ENCODE measurements at regions not wholly inside any gene's neighbourhood (a gene's known extent, or its start where the extent isn't known, plus 50 kb on each side); places are given as distances from the start of the nearest gene placed in this dataset.

- no peak for TF ChIP-seq USF2 (CRISPR knock-in tag; IDR thresholded peaks at IDR 0.05)
- TF ChIP-seq CTCF (IDR thresholded peaks at IDR 0.05), result no peak
- no peak for TF ChIP-seq ZNF121 (CRISPR knock-in tag; IDR thresholded peaks at IDR 0.05)
- no peak for TF ChIP-seq RELA (CRISPR knock-in tag; IDR thresholded peaks at IDR 0.05; ENCODE audit: borderline replicate concordance)
- no peak for TF ChIP-seq SP1 (CRISPR knock-in tag; conservative IDR thresholded peaks at IDR 0.05)
- TF ChIP-seq USF1 (CRISPR knock-in tag; IDR thresholded peaks at IDR 0.05), result no peak
- TF ChIP-seq ESRRA (CRISPR knock-in tag; IDR thresholded peaks at IDR 0.05; ENCODE audit: borderline replicate concordance), result no peak
- TF ChIP-seq ZNF232 (CRISPR knock-in tag; IDR thresholded peaks at IDR 0.05), result no peak
- no peak for TF ChIP-seq ATF3 (CRISPR knock-in tag; conservative IDR thresholded peaks at IDR 0.05)
Measured at GRCh38 chr20:48176139-48176538, 390.9 kb upstream of the SULF2 start.
